ENCODE measurements at regions not wholly inside any gene's neighbourhood (a gene's known extent, or its start where the extent isn't known, plus 50 kb on each side); places are given as distances from the start of the nearest gene placed in this dataset.
A peak's percentile ranks its signal among the peaks of the same experiment; 100 is the strongest.

- no peak for FAIRE-seq
- Histone ChIP-seq H3K9ac (ENCODE audit: low read length) (no peak overlapping the region), H3K27ac (ENCODE audit: low read depth, low read length) (no peak overlapping the region), H2AFZ (ENCODE audit: low read depth, low read length) (no peak overlapping the region), H4K20me1 (ENCODE audit: insufficient read depth, low read length) (no peaks in the 10 kb centered on the region), H3K4me1 (ENCODE audit: insufficient read depth, low read length) (no peaks in the 10 kb centered on the region), H3K4me3 (ENCODE audit: insufficient read depth, low read depth, low read length) (no peak overlapping the region), H3K36me3 (ENCODE audit: insufficient read depth, low read length) (no peaks in the 10 kb centered on the region), H3K4me2 (ENCODE audit: low read length) (no peak overlapping the region), H3K79me2 (ENCODE audit: insufficient read depth, low read length) (no peaks in the 10 kb centered on the region), H3K9me3 (ENCODE audit: insufficient read depth, low read depth, low read length) (no peaks in the 10 kb centered on the region), H3K27me3 (ENCODE audit: insufficient read depth, low read length) (no peaks in the 10 kb centered on the region)
- no peak overlapping the region for H3K4me3 Mint-ChIP-seq (ENCODE audit: unreplicated experiment)
- H3K36me3 Mint-ChIP-seq (ENCODE audit: low read depth, unreplicated experiment), result no peaks in the 10 kb centered on the region
- H3K9me3 Mint-ChIP-seq (ENCODE audit: unreplicated experiment), result peaks cover 2% of the 10 kb centered on the region
- H3K27ac Mint-ChIP-seq (ENCODE audit: unreplicated experiment), result peak overlapping the region; percentile 2
- DNase-seq (ENCODE audit: low read depth), result no peak
- no peaks in the 10 kb centered on the region for H3K27me3 Mint-ChIP-seq (ENCODE audit: low read depth, unreplicated experiment)
- TF ChIP-seq EZH2 (IDR thresholded peaks at IDR 0.05; ENCODE audit: insufficient read depth, low read length) (no peak), CTCF (IDR thresholded peaks at IDR 0.05; ENCODE audit: insufficient read depth, low read depth, low read length) (no peak)
- H3K4me1 Mint-ChIP-seq (ENCODE audit: low read depth, unreplicated experiment), result peaks cover 36% of the 10 kb centered on the region
Measured at GRCh38 chr6:149250951-149251350, 66.6 kb upstream of the TAB2 start.

- no peaks in the 10 kb centered on the region for H3K27me3 Mint-ChIP-seq (ENCODE audit: low read depth, unreplicated experiment)
- FAIRE-seq (no peak), DNase-seq (ENCODE audit: low read depth) (no peak)
- Histone ChIP-seq H3K4me2 (ENCODE audit: low read length) (no peak overlapping the region), H3K36me3 (ENCODE audit: insufficient read depth, low read length) (no peaks in the 10 kb centered on the region), H3K27me3 (ENCODE audit: insufficient read depth, low read length) (no peaks in the 10 kb centered on the region), H3K79me2 (ENCODE audit: insufficient read depth, low read length) (no peaks in the 10 kb centered on the region), H4K20me1 (ENCODE audit: insufficient read depth, low read length) (no peaks in the 10 kb centered on the region), H2AFZ (ENCODE audit: low read depth, low read length) (no peak overlapping the region), H3K4me3 (ENCODE audit: insufficient read depth, low read depth, low read length) (no peak overlapping the region), H3K9me3 (ENCODE audit: insufficient read depth, low read depth, low read length) (no peaks in the 10 kb centered on the region), H3K9ac (ENCODE audit: low read length) (no peak overlapping the region), H3K4me1 (ENCODE audit: insufficient read depth, low read length) (no peaks in the 10 kb centered on the region), H3K27ac (ENCODE audit: low read depth, low read length) (no peak overlapping the region)
- peaks cover 34% of the 10 kb centered on the region for H3K4me1 Mint-ChIP-seq (ENCODE audit: low read depth, unreplicated experiment)
- no peaks in the 10 kb centered on the region for H3K36me3 Mint-ChIP-seq (ENCODE audit: low read depth, unreplicated experiment)
- no peak overlapping the region for H3K27ac Mint-ChIP-seq (ENCODE audit: unreplicated experiment)
- H3K4me3 Mint-ChIP-seq (ENCODE audit: unreplicated experiment), result no peak overlapping the region
- no peak for TF ChIP-seq EZH2 (IDR thresholded peaks at IDR 0.05; ENCODE audit: insufficient read depth, low read length)
- TF ChIP-seq CTCF (IDR thresholded peaks at IDR 0.05; ENCODE audit: insufficient read depth, low read depth, low read length), result no peak
- H3K9me3 Mint-ChIP-seq (ENCODE audit: unreplicated experiment), result peaks cover 4% of the 10 kb centered on the region
Measured at GRCh38 chr6:149252622-149253021, 64.9 kb upstream of the TAB2 start.

GRCh38 chr6:149254253-149254652, 63.3 kb upstream of the TAB2 start:
- TF ChIP-seq CTCF (IDR thresholded peaks at IDR 0.05; ENCODE audit: insufficient read depth, low read depth, low read length) (no peak), EZH2 (IDR thresholded peaks at IDR 0.05; ENCODE audit: insufficient read depth, low read length) (no peak)
- H3K4me3 Mint-ChIP-seq (ENCODE audit: unreplicated experiment), result no peak overlapping the region
- FAIRE-seq (no peak), DNase-seq (ENCODE audit: low read depth) (no peak)
- H3K4me1 ChIP-seq (ENCODE audit: insufficient read depth, low read length), result no peaks in the 10 kb centered on the region
- H4K20me1 ChIP-seq (ENCODE audit: insufficient read depth, low read length), result no peaks in the 10 kb centered on the region
- no peaks in the 10 kb centered on the region for H3K36me3 ChIP-seq (ENCODE audit: insufficient read depth, low read length)
- H3K27ac Mint-ChIP-seq (ENCODE audit: unreplicated experiment), result no peak overlapping the region
- H3K79me2 ChIP-seq (ENCODE audit: insufficient read depth, low read length), result no peaks in the 10 kb centered on the region
- no peaks in the 10 kb centered on the region for H3K9me3 ChIP-seq (ENCODE audit: insufficient read depth, low read depth, low read length)
- no peak overlapping the region for H3K9ac ChIP-seq (ENCODE audit: low read length)
- no peak overlapping the region for H3K4me3 ChIP-seq (ENCODE audit: insufficient read depth, low read depth, low read length)
- H3K4me1 Mint-ChIP-seq (ENCODE audit: low read depth, unreplicated experiment), result peaks cover 22% of the 10 kb centered on the region
- H3K27me3 ChIP-seq (ENCODE audit: insufficient read depth, low read length), result no peaks in the 10 kb centered on the region
- H3K27ac ChIP-seq (ENCODE audit: low read depth, low read length), result no peak overlapping the region
- no peaks in the 10 kb centered on the region for H3K36me3 Mint-ChIP-seq (ENCODE audit: low read depth, unreplicated experiment)
- peaks cover 4% of the 10 kb centered on the region for H3K9me3 Mint-ChIP-seq (ENCODE audit: unreplicated experiment)
- H3K4me2 ChIP-seq (ENCODE audit: low read length), result no peak overlapping the region
- H3K27me3 Mint-ChIP-seq (ENCODE audit: low read depth, unreplicated experiment), result no peaks in the 10 kb centered on the region
- no peak overlapping the region for H2AFZ ChIP-seq (ENCODE audit: low read depth, low read length)

Data from astrocyte (in vitro differentiated cells and primary cell).